Mesodermal cell (in vitro differentiated cells): ENCODE measurements at regions not wholly inside any gene's neighbourhood (a gene's known extent, or its start where the extent isn't known, plus 50 kb on each side); places are given as distances from the start of the nearest gene placed in this dataset.

ENCODE experiments used
- H3K27ac ChIP-seq: 2 replicates; pipeline ENCODE4 v1.7.0; 2013; ENCODE audit warnings: mild to moderate bottlenecking, low read depth, low read length, moderate library complexity; ENCODE audit not compliant: severe bottlenecking
- H3K36me3 ChIP-seq: 2 replicates; pipeline ENCODE4 v1.7.1; 2013; ENCODE audit warnings: mild to moderate bottlenecking, low read length, moderate library complexity; ENCODE audit not compliant: control insufficient read depth, insufficient read depth
- H3K4me1 ChIP-seq: one replicate; pipeline ENCODE4 v1.7.1; 2013; ENCODE audit warnings: mild to moderate bottlenecking, low read length; ENCODE audit not compliant: insufficient read depth, control insufficient read depth, poor library complexity, severe bottlenecking
- H3K4me3 ChIP-seq: 2 replicates; pipeline ENCODE4 v1.7.0; 2013; ENCODE audit warnings: low read length, control low read depth, mild to moderate bottlenecking; ENCODE audit not compliant: insufficient read depth, poor library complexity, severe bottlenecking; ENCODE audit errors: extremely low read depth
- H3K9me3 ChIP-seq: 2 replicates; pipeline ENCODE4 v1.7.1; 2013; ENCODE audit warnings: mild to moderate bottlenecking, low read length, moderate library complexity; ENCODE audit not compliant: control insufficient read depth
- WGBS, 2 experiments: methylation state at CpG; one replicate each; pipeline ENCODE4 v1.1.5; 2013; ENCODE audit warnings: missing lambda C conversion rate in 2 of 2; ENCODE audit not compliant: insufficient coverage in 2 of 2; 5-methylcytosine and 5-hydroxymethylcytosine counted together

DNA sequence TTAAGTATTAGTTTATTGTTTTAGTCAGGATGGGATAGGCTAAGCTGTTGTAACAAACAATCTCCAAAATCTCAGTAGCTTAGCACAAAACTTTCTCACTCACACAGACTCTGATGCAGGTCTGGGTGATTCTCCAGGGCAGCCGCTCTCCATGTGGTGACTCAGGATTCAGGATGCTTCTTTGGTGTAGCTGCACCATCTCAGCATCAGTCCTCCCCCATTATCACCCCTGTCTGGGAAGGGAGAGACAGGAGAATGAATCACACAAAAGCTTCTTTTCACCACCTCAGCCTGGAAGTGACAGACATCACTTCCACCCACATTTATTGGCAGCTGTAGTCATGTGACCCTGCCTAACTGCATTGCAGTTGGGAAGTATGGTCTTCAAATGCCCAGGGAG is 142.3 kb downstream of the DICER1 start:
- H3K36me3 ChIP-seq = no peaks in the 10 kb centered on the region
- no peaks in the 10 kb centered on the region for H3K9me3 ChIP-seq
- H3K4me1 ChIP-seq = peaks cover 3% of the 10 kb centered on the region
- no peak overlapping the region for H3K4me3 ChIP-seq
- no peak overlapping the region for H3K27ac ChIP-seq
- WGBS, 2 experiments = no CpG with 5 or more reads among the region's 1 CpG

DNA sequence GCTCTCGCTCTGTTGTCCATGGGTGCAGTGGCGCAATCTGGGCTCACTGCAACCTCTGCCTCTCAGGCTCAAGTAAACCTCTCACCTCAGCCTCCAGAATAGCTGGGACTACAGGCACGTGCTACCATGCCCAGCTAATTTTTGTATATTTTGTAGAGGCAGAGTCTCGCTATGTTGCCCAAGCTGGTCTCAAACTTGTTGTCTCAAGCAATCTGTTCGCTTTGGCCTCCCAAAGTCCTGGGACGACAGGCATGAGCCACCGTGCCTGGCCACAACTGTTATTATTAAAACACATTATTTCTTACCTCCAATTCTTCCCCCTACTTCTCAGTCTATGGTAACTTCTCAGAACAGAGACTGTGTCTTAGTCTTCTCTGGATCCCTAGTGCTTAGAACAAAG is 143.3 kb downstream of the DICER1 start:
- H3K4me3 ChIP-seq = no peak overlapping the region
- no peaks in the 10 kb centered on the region for H3K9me3 ChIP-seq
- no peaks in the 10 kb centered on the region for H3K36me3 ChIP-seq
- WGBS, 2 experiments = 91 to 96% methylated on average over 6 to 7 of the region's 7 CpGs
- peaks cover 3% of the 10 kb centered on the region for H3K4me1 ChIP-seq
- no peak overlapping the region for H3K27ac ChIP-seq

DNA sequence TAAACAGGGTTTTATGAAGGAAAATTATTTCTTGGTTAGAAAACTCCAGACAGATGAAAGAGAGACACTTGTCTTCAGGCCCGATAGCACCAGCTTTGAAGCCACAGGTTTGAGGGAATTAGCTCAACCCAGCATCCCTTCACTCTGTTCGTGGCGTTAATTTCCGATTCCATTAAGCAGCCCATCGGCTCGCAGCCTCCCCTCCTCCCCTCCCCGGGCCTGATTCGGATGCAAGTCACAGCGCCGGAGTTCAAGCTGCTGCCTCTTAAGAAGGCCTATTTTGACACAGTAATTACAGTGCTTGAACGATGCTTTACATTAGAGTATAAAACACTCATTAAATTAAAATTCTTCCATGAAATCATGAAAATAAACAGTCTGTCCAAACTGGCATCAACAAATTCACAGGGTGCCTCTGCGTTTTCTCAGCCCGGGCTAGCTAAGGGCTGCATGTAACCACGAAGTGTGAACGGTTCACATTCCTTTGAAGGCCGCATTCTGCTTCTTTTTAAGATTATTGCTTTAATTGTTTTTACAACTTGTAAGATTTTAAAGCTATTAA is 145.8 kb downstream of the DICER1 start:
- Histone ChIP-seq H3K27ac (no peak overlapping the region), H3K36me3 (no peaks in the 10 kb centered on the region), H3K9me3 (no peaks in the 10 kb centered on the region), H3K4me1 (peaks cover 3% of the 10 kb centered on the region), H3K4me3 (no peak overlapping the region)
- WGBS, 2 experiments = 78 to 80% methylated on average over 10 to 11 of the region's 16 CpGs

DNA sequence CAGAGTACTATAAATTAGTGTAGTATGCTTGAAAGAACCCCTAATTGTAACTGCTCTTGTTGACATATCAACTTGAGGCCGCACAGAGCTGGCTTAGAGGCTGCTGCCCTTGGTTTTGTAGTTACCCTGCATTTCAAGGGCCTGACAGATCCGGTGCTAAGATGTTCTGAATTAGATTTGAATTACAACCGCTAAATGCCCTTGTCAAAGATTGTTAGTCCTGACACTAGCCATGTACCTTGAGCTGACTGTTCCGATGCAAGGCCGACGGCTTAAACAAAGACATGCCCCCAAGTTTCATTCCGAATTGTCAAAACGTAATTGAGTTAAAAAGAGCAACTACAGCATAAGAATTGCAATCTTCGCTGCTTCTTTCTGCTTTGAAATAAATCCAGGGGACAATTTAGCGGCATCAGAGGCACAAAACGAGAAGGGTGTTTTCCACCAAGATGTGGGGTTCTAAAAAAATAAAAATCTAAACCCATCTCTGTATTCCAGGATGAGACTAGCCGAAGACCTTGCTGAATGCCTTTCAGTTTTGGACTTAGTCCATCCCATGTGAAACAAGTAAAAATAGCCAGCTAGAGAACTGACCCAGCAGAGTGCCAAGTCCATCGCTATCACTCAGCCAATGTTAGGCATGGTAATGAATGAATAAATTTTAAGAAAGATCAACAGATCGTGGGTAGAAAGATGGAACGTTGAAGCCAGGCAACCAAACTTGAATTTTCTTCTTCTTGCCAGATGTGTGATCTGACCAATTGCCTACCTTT is 148.7 kb downstream of the DICER1 start:
- H3K4me1 ChIP-seq = peaks cover 3% of the 10 kb centered on the region
- no peak overlapping the region for H3K27ac ChIP-seq
- no peaks in the 10 kb centered on the region for H3K9me3 ChIP-seq
- 94 to 97% methylated on average over 13 to 14 of the region's 15 CpGs for WGBS, 2 experiments
- no peak overlapping the region for H3K4me3 ChIP-seq
- no peaks in the 10 kb centered on the region for H3K36me3 ChIP-seq

DNA sequence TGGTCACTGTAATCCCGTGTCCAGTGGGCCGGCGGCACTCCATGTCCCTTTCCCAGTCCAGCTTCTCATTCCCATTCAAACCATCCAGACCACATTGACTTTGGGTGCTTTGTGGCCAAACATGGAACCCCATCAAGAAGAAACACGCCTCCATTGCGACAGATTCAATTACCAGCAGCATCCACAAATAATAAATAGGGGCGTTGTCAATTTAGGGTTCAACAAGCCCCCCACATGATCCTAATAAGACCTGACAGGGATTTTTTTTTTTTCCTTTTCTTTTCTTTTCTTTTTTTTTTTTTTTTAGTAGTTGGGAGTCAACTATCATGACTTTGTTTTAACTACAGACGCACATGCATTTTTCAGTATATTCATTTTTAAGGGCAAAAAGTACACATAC is 149.4 kb downstream of the DICER1 start:
- Histone ChIP-seq H3K27ac (no peak overlapping the region), H3K36me3 (no peaks in the 10 kb centered on the region), H3K9me3 (no peaks in the 10 kb centered on the region), H3K4me1 (peaks cover 4% of the 10 kb centered on the region), H3K4me3 (no peak overlapping the region)
- whole genome bisulfite sequencing, 2 experiments = 94 to 96% methylated on average over 2 to 5 of the region's 7 CpGs

DNA sequence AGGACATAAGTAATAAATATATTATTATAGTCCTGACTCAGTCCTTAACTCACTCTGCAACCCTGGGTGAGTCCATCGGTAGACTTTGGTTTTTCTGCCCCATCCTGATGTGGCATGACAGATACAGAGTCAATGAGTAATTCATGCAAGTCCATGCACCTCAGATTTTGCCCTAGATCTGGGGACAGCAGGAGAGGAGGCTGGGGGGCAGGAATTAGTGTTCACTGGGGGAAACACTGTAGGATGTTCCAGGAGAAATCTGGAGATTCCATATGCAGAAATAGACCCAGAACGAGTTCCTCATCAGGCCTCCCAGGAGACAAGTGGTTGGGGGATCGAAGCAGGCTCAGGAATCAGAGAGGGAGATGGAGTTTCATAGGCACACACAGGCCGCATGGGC is 150.8 kb downstream of the DICER1 start:
- H3K27ac ChIP-seq = no peak overlapping the region
- H3K4me3 ChIP-seq = no peak overlapping the region
- no peaks in the 10 kb centered on the region for H3K36me3 ChIP-seq
- H3K9me3 ChIP-seq = no peaks in the 10 kb centered on the region
- H3K4me1 ChIP-seq = peaks cover 11% of the 10 kb centered on the region
- 90 to 91% methylated on average over 3 of the region's 4 CpGs for WGBS, 2 experiments

DNA sequence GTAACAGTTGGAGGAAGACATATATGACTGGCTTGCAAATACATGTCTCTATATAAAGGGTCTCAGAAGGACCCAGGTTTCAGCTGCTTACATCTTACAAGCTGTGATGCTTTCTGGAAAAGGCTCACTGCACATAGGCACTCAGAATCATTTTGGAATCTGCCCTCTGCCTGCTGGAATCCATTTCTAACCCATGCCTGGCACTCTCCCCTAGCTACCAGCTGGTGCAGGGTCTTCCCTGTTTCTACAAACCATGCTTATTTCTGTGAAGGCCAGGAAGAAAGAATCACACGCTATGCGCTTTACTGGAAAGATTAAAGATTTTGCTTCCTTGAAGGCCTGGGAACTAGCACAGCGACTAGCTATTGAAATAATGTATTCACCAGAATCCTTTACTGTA is 151.3 kb downstream of the DICER1 start:
- H3K27ac ChIP-seq = no peak overlapping the region
- WGBS, 2 experiments = 81 to 83% methylated on average over 1 to 2 of the region's 3 CpGs
- H3K4me3 ChIP-seq = no peak overlapping the region
- no peaks in the 10 kb centered on the region for H3K9me3 ChIP-seq
- H3K4me1 ChIP-seq = peaks cover 11% of the 10 kb centered on the region
- no peaks in the 10 kb centered on the region for H3K36me3 ChIP-seq

DNA sequence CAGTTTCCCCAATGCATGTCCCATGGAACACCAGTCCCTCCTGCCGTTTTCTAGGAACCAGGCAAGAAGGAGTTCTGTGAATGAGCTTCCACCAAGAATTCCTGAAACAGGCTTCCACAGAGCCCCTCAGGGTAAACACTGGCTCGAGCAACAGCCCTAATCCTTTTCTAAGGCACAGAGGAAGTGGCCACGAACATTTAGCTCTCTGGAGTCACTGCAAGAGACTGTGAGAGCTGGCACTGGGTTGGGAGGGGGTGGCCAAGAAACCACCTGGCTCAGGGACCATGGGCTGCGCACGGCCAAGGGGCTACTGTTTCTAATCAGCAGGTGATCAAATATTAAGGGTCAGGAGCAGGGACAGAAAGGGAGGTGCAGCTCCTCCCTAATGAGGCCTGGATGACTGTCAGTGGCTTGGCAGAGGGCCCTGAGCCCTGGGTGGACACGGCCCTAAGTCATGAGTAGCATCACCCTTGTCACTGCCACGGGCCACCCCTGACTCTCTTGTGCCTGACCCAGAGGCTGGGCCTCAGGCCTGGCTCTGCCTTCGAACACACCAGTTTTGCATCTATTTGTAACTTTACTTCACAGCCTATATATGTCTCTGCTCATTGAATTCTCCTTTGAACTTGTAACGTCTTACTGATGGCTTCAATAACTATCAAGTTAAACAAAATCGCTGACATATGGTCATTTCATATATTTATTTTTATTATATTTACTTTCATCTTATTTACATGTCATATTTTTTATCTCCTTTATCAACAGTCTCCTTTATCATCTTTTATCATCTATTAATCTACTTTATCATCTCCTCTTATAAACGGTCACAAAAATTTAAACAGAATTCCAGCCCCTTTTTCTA is 154.0 kb downstream of the DICER1 start:
- Histone ChIP-seq H3K27ac (no peak overlapping the region), H3K4me1 (peaks cover 8% of the 10 kb centered on the region), H3K4me3 (no peak overlapping the region), H3K36me3 (no peaks in the 10 kb centered on the region), H3K9me3 (no peaks in the 10 kb centered on the region)
- WGBS, 2 experiments = 83 to 91% methylated on average over 8 of the region's 11 CpGs

DNA sequence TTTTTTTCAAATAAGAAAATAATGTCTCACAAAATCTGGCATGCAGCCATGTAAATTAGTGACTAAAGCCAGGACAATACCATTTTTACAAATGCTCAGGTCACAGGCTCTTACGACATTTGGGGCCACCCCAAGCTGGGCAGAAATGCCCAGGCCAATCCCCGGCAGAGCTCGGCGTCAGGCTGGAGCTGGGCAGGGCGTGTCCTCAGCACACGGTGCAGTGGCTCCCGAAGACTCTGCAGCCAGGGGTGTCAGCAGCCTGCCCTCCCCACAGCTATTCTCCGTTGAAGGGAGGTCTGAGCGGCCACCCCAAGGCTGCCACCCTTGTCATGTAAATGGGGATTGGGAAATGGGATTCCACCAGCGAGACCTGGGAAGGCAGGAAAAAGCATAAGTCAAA is 158.6 kb downstream of the DICER1 start:
- H3K4me3 ChIP-seq = no peak overlapping the region
- H3K4me1 ChIP-seq = peaks cover 8% of the 10 kb centered on the region
- no peak overlapping the region for H3K27ac ChIP-seq
- H3K36me3 ChIP-seq = no peaks in the 10 kb centered on the region
- 34 to 37% methylated on average over 8 to 9 of the region's 10 CpGs for WGBS, 2 experiments
- no peaks in the 10 kb centered on the region for H3K9me3 ChIP-seq

DNA sequence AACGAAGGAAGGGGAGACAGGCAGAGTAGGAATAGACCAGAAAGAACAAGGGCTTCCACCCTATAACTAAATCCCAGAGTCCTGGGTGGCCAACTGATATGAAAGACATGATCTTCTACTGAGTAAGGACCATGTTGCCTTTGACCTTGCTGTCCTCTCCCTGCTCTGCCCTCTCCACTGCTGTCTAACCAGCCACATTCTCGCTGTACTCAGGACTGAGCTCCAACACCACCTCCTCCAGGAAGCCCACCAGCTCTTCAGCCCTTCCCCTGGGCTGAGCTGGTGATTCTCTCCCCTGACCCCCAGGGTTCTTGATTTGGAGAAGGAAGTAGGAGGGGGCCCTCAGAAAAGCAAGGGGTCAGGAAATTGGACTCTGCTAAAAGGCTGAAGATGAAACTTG is 159.2 kb downstream of the DICER1 start:
- peaks cover 8% of the 10 kb centered on the region for H3K4me1 ChIP-seq
- H3K4me3 ChIP-seq = no peak overlapping the region
- H3K9me3 ChIP-seq = no peaks in the 10 kb centered on the region
- H3K27ac ChIP-seq = no peak overlapping the region
- H3K36me3 ChIP-seq = no peaks in the 10 kb centered on the region
- WGBS, 2 experiments = 100% methylated on average over 1 of the region's 2 CpGs; no CpG with 5 or more reads in 1 of the 2 experiments
